Stimulated activated CD8-positive, alpha-beta memory T cell treated with anti-CD3 and anti-CD28 coated beads, Interleukin-12 subunit alpha, Interleukin-12 subunit beta, amount 100 ng/mL, for 1 hour (primary cell): ENCODE measurements at regions not wholly inside any gene's neighbourhood (a gene's known extent, or its start where the extent isn't known, plus 50 kb on each side); places are given as distances from the start of the nearest gene placed in this dataset.
A peak's percentile ranks its signal among the peaks of the same experiment; 100 is the strongest.

ENCODE experiments used
- DNase-seq: peaks from one replicate; pipeline ENCODE4 v3.0.0-alpha.2; 2020; ENCODE audit warnings: low read depth

GRCh38 chr11:8340296-8340695, 76.6 kb upstream of the LMO1 start:
- DNase-seq: no peak

- DNase-seq: no peak
Observed at GRCh38 chr11:8339592-8340022, 75.9 kb upstream of the LMO1 start.

GRCh38 chr11:8338138-8338537, 74.5 kb upstream of the LMO1 start:
- no peak for DNase-seq

- no peak for DNase-seq
Observed at GRCh38 chr11:8337130-8337795, 73.6 kb upstream of the LMO1 start.

GRCh38 chr11:8336356-8337129, 72.9 kb upstream of the LMO1 start:
- DNase-seq: no peak

GRCh38 chr11:8335683-8336082, 72.0 kb upstream of the LMO1 start:
- no peak for DNase-seq

- no peak for DNase-seq
Observed at GRCh38 chr11:8335186-8335585, 71.5 kb upstream of the LMO1 start.

GRCh38 chr11:8333811-8334401, 70.2 kb upstream of the LMO1 start:
- no peak for DNase-seq

- DNase-seq: no peak
Observed at GRCh38 chr11:8333376-8333775, 69.7 kb upstream of the LMO1 start.

GRCh38 chr11:8332891-8333290, 69.2 kb upstream of the LMO1 start:
- DNase-seq: no peak

- no peak for DNase-seq
Observed at GRCh38 chr11:8332196-8332595, 68.5 kb upstream of the LMO1 start.

GRCh38 chr11:8331767-8332166, 68.1 kb upstream of the LMO1 start:
- DNase-seq: no peak

- DNase-seq: no peak
Observed at GRCh38 chr11:8330896-8331295, 67.2 kb upstream of the LMO1 start.

GRCh38 chr11:8330404-8330803, 66.7 kb upstream of the LMO1 start:
- DNase-seq: no peak

- no peak for DNase-seq
Observed at GRCh38 chr11:8329847-8330361, 66.2 kb upstream of the LMO1 start.

GRCh38 chr11:8329336-8329735, 65.7 kb upstream of the LMO1 start:
- no peak for DNase-seq

- DNase-seq: peak; percentile 25
Observed at GRCh38 chr11:8328848-8329330, 65.2 kb upstream of the LMO1 start.

GRCh38 chr11:8328231-8328794, 64.6 kb upstream of the LMO1 start:
- no peak for DNase-seq

- DNase-seq: no peak
Observed at GRCh38 chr11:8327761-8328192, 64.1 kb upstream of the LMO1 start.

GRCh38 chr11:8326337-8326736, 62.7 kb upstream of the LMO1 start:
- no peak for DNase-seq

GRCh38 chr11:8325591-8326304, 62.1 kb upstream of the LMO1 start:
- no peak for DNase-seq
